GM18508 (cell line): ENCODE measurements at regions not wholly inside any gene's neighbourhood (a gene's known extent, or its start where the extent isn't known, plus 50 kb on each side); places are given as distances from the start of the nearest gene placed in this dataset.
"Not testable (repeated sequence)": the region's sequence is repeated elsewhere in the genome, so short reads cannot be mapped to it uniquely, and the experiment has no call there.

Experiments
- ATAC-seq: cut with Tn5 transposase; IDR thresholded peaks from one replicate; pipeline ENCODE4 v1.9.1; 2021; ENCODE audit warnings: moderate number of reproducible peaks; ENCODE audit not compliant: insufficient read depth, unreplicated experiment

DNA sequence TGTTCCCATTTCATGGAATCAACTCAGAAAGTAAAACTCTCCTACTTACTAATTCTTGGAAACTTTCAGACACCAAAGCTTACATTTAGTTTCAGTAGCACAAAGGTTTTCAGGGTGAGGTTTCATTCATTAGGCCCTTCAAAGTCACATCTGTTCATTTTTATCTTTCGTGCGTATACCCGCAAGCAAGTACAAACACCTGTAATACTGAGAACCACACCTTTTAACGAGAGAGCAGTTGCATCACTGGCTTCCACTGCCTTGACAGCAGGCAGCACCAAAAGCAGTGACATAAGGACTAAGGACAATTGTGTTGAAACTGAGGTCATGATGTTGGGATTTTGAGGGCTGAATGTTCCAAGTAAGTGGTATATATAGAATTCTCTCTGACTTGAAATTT is 60.5 kb downstream of the GOLGA6L22 start:
- ATAC-seq, result not testable (repeated sequence)

DNA sequence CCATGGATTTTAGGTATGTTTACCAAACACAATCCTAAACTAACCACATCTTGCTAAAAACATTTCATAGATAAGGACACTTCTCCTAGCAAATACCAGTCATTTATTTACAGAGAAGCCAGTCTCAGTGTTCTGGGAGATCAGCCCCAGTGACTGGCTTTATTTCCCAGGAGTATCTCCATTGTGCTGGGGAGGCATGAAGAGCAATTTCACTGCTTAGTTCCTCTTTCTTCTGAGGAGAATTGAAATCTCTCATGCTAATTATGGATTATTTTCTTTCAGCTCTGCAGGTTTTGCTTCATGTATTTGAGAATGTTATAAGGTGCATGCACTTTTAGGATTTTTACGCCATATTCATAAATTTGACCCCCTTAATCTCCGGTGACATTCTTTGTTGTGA is 67.8 kb downstream of the GOLGA6L22 start:
- ATAC-seq, result not testable (repeated sequence)

DNA sequence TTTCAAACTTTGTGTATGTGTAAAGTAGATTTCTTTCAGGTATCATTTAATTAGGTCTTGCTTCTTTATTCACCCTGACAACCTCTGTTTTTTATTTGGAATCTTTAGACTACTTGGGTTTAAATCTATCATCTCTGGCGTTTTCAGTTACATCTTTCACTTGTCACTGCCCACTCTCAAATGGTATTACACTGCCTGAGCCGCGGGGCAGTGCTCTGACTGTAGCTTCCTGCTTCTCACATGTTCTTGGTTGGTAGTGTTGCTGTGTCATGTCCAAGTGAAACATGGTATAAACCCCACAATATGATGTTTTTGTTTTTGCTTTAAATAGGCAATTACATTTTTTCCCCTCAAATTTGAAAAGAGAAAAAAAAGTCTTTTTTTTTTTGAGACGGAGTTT is 68.3 kb downstream of the GOLGA6L22 start:
- not testable (repeated sequence) for ATAC-seq

DNA sequence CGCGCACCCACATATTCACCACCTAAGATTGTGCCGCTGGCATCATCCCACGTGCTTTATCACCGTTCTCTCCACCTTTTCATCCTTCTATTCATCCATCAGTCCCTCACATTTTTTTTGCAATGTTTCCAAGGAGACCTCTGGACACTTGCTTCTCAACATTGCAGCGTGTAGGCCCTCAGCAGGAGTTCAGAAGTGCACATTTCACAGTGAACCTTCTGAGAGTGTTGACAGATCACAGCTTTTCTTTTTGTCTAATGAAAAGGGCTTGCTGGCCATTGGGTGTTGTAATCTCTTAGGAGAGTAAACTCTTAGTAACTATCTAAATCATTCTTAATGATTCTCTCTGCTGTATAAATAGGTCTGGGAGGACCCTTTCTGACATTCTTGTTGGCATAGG is 70.5 kb downstream of the GOLGA6L22 start:
- ATAC-seq, result not testable (repeated sequence)

DNA sequence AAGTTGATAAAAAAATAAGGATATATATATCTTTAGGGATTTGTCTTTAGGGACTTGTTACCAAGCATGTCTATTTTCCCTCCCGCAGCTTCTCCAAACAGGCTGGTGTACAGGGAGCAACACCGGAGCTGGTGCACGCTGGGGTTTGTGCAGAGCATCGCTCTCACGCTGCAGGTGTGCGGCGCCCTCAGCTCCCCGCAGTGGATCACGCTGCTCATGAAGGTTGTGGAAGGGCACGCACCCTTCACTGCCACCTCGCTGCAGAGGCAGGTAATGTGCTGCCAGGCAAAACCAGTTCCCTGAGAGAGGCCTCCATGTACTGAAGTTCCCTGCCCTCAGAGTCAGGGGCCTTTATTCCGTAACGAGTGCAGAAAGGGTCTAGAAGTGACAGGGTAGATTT is 101.0 kb downstream of the GOLGA6L22 start:
- not testable (repeated sequence) for ATAC-seq

DNA sequence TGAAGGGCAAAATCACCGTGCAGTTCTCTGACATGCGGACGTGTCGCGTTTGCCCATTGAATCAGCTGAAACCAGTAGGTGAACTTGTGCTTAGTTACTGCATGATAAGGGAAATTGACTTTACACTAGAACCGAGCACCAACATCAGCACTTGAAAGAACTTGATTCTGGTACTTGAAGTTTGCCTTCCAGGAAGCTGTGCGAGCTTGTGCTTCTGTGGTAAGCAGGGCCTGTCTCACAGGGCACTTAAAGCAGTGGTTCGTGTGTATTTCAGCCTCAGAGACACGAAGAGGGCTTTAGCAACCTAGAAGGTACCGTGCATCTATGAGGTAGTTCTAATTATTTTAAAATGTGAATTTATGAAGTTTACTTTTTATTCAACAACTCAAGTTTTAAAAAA is 103.0 kb downstream of the GOLGA6L22 start:
- ATAC-seq, result not testable (repeated sequence)

DNA sequence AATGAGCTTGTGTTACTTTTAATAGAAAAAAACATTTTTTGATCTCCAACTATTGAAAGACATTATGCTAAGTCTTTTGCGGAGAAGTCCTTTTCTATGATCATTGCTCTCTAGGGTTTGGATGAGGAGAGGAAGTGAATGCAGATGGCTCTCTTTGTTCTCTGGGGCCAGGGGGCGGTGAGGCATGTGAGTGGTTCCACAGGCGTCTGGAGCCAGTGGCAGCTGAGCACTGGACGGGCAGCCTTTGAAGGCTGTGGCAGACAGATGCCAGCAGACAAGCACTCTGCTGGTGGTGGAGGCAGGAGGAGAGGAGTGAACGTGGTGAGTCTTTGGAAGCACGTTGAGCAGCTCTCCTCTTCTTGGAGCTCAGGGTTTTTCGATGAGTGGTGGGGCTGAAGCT is 107.8 kb downstream of the GOLGA6L22 start:
- ATAC-seq, result not testable (repeated sequence)

DNA sequence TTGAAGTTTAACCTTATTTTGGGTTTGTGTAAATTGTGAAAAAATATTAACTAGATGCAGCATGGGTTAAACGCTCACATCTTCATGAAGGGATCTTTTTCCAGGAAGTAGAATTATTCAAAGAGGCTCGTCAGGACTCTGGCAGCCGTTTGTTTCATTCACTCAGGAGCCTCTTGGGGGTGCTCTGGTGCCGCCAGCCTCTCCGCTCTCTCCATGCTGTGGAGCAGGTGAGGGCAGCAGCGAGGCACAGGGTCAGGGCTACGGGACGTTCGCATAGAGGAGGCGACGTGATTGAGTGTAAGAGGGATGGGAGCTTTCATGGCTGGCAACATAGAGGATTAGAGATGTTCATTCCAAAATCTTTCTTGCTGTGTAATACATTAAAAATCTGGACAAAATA is 110.8 kb downstream of the GOLGA6L22 start:
- not testable (repeated sequence) for ATAC-seq

DNA sequence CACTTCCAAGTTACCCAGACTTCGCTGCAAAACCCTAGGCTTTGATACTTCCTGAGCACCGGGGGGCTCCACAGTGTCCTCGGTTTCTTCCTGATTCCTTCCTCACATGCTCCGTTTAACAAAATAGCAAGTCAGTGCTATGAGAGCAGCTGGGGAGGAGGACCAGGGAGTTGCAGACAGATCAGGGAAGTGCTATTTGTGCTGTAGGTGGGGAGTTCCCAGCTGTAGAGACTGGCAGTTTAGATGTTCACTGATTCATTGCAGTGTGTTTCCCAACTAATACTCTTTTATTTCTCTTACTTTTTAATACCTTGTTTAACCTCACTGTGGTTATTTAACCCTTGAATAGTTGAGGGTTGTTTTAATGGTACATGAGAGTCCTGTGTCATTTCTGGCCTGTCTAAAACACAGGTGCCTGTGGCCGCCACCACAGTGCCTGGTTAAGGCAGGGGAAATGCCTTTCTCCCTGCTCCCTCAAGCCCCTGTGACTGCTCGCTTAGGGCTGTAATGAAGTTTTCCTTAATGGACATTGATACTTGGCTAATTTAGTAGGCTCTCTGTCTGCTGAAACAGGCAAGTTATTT is 113.5 kb downstream of the GOLGA6L22 start:
- not testable (repeated sequence) for ATAC-seq

DNA sequence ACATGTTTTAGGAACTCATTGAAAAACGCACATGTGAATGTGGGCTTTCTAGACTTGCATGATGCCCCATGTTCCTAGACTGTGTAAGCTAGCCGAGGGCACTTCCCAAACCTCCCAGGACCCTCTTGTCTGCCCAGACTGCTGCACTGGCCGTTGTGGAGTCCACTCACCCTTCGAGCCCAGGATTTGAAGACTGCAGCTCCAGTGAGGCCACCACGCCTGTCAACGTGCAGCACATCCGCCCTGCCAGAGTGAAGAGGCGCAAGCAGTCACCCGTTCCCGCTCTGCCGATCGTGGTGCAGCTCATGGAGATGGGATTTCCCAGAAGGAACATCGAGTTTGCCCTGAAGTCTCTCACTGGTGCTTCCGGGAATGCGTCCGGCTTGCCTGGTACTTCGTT is 114.1 kb downstream of the GOLGA6L22 start:
- not testable (repeated sequence) for ATAC-seq

DNA sequence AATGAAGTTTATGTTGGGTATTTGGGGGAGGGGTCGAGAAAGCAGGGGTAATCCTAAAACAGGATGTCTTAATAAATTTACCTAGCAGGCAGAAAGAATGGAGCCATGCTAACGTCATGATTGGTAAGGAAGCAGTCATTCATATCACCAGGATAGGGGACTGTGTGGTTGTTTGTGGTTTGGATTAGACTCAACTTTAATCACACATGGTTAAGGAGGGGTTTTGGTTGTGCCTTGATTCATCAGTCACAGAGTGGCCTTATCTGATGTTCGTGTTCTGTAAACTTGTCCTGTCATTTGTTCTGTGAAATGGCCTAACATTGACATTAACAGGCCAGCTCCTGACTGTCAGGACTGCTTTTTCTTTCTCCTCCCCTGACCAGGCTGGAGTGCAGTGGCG is 119.1 kb downstream of the GOLGA6L22 start:
- ATAC-seq, result not testable (repeated sequence)

DNA sequence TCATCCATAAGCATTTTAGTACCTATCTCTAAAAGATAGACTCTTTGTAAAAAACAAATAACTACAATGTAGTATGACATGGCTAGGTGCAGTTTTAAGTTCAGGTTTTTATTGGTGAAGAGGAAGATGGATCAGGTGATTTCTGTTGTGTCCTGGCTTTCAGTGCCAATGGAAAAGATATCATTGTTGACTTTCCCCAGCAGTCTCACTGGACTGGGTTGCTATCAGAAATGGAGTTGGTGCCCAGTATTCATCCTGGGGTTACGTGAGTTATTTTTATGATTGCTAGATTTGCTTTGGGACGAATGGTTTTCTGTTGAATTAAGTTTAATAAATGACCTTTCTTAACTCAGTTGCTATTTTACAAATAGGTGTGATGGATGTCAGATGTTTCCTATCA is 120.5 kb downstream of the GOLGA6L22 start:
- not testable (repeated sequence) for ATAC-seq

DNA sequence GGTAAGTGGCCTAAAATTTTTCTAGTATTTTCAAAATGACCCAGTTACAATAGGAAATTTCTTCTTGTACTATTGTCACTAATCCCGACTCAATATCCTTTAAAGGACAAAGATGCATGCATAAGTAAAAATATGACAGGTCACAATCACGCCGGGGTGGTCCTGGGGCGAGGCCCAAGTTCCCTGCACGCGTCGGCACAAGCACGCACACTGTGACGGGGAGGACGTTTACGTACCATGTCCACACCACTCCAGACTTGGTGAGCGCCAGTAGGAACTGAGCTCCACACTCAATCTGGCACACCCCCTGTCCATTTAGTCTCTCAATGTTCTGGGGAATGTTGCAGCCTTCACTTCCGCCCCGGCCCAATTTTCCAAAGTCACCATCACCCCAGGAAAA is 128.7 kb downstream of the GOLGA6L22 start:
- not testable (repeated sequence) for ATAC-seq

DNA sequence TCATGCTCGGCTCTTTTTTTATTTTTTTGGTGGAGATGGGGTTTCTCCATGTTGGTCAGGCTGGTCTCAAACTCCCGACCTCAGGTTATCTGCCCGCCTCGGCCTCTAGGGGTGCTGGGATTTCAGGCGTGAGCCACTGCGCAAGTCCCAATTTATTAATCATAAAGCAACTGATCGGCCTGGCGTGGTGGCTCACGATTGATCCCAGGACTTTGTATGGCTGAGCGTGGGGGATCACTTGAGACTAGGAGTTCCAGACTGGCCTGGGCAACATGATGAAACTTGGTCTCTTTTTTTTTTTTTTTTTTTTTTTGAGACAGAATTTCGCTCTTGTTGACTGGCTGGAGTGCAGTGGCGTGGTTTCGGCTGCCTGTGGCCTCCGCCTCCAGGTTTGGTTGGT is 139.8 kb downstream of the GOLGA6L22 start:
- ATAC-seq, result not testable (repeated sequence)

DNA sequence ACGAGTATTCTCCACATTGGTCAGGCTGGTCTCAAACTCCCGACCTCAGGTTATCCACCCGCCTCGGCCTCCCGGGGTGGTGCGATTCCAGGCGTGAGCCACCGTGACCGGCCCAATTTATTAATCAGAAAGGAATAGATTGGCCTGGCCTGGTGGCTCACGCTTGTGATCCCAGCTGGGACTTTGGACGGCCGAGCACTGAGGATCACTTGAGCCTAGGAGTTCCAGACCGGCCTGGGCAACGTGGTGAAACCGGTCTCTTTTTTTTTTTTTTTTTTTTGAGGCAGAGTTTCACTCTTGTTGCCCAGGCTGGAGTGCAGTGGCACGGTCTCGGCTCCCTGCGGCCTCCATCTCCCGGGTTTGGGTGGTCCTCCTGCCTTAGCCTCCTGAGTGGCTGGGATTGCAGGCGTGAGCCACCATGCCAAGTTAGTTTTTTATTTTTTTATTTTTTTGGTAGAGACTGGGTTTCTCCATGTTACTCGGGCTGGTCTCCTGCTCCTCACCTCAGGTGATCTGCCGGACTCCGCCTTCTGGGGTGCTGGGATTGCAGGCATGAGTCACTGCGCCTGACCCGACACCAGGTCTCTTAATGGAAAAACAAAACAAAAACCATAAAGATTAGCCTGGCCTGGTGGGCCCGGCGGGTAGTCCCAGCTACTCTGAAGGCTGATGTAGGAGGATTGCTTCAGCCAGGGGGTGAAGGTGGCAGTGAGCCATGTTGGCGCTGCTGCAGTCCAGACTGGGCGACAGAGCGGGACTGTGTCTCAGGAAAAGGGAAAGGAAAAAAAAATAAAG is 141.0 kb downstream of the GOLGA6L22 start:
- not testable (repeated sequence) for ATAC-seq

DNA sequence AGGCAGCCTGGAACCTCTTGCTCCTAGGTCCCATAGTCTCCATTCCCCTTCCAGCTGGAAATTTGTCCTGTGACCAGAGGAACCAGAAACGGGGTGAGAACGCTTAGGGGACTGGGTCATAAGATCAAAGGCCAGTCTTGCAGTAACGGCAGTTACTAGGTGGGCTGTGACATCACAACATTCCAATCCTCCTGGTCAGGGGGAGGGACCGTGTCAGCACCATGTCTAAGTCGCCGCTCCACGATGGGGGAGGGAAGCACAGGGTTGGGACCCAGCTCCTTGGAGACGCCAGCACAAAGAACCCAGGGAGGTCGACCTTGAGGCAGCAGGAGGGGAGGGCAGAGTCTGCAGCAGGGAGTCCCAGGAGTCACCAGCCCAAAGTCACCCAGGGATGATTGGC is 158.3 kb downstream of the GOLGA6L22 start:
- ATAC-seq, result not testable (repeated sequence)

DNA sequence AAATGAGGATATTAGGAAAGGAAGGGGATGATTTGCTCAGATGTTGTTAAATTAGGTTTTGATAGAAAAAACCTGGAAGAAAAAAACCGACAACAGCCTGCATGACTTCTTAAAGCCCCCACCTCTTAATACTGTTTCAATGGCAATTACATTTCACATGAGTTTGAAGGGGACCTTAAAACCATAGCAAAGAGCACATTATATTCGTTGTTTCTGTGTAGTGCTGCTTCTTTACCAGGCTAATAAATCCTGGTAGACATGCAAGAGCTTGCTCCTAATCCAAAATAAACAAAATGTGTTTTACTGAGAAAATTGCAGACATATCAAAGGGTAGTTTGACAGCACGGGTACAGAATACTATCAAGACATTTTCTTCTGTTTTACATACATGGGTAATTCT is 154.7 kb upstream of the NIPA1 start:
- ATAC-seq, result not testable (repeated sequence)

DNA sequence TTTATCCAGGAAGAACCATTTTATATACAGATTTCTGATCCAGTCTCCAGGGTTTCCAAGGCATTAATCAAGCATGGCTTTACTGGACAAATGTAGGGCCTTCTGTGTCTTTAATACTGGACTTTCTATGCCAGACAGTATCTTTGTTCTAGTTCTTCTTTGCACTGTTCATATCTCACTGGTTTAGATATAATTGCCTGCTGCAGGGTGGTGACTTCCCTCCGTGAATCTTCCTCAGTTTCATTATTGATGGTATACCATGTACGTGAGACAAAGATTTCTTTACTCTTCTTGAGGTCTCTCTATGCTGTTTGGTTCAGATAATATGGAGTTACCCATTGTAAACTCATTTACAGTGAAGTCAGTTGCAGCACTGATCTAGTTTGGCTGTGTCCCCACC is 146.5 kb upstream of the NIPA1 start:
- not testable (repeated sequence) for ATAC-seq

DNA sequence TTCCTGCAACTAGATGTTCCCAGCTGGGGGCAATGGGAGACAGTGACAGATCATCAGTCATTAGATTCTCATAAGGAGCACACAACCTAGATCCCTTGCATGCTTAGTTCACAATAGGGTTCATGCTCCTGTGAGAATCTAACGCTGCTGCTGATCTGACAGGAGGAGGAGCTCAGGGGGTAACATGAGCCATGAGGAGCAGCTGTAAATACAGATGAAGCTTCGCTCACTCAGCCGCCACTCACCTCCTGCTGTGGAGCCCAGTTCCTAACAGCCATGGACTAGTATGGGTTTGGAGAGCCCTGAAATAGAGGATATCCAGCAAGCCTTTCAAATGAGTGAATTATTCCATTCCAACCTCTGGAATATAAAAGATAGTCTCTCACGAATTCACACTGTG is 137.0 kb upstream of the NIPA1 start:
- ATAC-seq, result not testable (repeated sequence)

DNA sequence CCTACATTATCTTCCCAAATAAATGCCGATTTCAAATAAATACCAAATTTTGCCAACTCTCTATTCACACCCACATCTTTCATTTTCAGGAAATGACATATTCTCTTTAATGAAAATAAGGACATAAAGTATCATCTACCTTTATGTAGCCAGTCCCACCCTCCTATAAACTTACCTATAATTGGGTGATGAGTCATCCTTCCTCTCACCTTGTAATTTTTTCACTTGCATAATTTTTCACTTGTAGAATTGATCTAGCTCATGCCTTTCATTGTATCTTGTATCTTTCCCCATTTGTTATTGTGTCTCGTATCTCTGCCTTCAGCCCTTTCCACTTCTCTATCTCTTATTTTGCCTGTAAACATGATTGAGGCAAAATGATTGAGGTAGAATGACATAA is 135.3 kb upstream of the NIPA1 start:
- ATAC-seq, result not testable (repeated sequence)

DNA sequence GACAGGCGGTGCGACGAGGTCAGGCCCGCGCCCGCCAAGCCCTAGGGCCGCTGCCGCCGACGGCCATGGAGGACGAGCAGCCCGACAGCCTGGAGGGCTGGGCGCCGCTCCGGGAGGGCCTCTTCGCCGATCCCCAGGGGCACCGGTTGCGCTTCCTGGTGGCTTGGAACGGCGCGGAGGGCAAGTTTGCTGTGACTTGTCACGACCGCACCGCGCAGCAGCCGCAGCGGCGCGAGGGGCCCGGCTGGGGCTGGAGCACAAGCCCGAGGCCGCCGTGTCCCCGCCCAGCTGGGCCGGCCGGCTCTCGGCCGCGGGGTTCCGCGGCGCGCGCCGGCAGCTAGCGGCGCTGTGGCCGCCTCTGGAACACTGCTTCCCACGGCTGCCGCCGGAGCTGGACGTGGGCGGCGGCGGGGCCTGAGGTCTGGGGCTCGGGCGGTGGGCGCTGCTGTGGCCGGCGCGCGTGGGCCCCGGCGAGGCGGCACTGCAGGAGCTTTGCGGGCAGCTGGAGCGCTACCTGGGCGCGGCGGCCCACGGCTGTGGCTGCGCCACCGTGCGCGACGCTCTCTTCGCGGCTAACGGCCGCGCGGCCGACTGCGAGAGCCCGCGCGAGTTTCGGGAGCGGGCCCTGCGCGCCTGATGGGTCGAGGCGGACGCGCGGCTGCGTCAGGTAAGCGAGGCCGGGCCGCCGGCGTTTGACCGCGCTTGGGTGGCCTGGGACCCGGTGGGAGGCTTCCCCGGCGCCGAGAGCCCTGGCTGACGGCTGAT is 122.0 kb upstream of the NIPA1 start:
- not testable (repeated sequence) for ATAC-seq
